AG09319 (cell line): ENCODE measurements at regions not wholly inside any gene's neighbourhood (a gene's known extent, or its start where the extent isn't known, plus 50 kb on each side); places are given as distances from the start of the nearest gene placed in this dataset.

Experiments used
- DNase-seq: peaks from one replicate; pipeline ENCODE4 v3.0.0-alpha.2; 2010; ENCODE audit warnings: low read depth; ENCODE audit errors: extremely low read depth
- TF ChIP-seq, protein P1 (sequence below): IDR thresholded peaks from 2 replicates; pipeline ENCODE4 v1.5.1; 2011; ENCODE audit warnings: low read depth, mild to moderate bottlenecking, inconsistent platforms, low read length, moderate library complexity

DNA sequence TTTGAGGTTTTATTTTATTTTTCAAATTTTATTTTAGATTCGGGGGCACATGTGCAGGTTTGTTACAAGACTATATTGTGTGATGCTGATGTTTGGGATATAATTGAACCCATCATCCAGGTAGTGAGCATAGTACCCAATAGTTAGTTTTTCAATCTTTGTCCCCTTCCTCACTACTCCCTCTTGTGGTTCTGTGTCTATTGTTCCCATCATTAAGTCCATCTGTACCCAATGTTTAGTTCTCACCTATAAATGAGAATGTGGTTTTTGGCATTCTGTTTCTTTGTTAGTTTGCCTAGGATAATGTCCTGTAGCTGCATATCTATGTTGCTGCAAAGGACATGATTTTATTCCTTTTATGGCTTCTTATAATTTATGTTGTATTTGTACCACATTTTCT lies 767.2 kb upstream of the ADGRL3 start:
- TF ChIP-seq, protein P1, sequence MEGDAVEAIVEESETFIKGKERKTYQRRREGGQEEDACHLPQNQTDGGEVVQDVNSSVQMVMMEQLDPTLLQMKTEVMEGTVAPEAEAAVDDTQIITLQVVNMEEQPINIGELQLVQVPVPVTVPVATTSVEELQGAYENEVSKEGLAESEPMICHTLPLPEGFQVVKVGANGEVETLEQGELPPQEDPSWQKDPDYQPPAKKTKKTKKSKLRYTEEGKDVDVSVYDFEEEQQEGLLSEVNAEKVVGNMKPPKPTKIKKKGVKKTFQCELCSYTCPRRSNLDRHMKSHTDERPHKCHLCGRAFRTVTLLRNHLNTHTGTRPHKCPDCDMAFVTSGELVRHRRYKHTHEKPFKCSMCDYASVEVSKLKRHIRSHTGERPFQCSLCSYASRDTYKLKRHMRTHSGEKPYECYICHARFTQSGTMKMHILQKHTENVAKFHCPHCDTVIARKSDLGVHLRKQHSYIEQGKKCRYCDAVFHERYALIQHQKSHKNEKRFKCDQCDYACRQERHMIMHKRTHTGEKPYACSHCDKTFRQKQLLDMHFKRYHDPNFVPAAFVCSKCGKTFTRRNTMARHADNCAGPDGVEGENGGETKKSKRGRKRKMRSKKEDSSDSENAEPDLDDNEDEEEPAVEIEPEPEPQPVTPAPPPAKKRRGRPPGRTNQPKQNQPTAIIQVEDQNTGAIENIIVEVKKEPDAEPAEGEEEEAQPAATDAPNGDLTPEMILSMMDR = no peak
- DNase-seq = no peak

DNA sequence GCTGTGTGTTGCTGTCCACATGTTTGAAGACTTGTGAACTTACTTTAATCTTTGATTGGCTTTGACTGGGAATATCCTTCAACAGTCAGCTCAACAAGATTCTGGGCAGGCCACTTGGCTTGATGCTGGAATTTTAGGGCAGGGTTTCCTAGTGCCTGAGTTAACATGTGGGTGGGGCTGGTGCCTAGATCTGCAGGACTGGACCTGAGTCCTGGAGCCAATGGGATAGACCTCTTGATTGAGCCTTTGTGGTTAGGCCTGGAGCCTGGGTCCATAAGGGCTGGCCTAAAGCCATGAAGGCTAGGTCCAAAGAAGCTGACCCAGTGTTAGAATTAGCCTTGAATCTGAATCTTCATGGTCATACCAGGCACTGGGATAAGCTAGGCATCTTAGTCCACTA lies 757.1 kb upstream of the ADGRL3 start:
- TF ChIP-seq, protein P1 = no peak
- no peak for DNase-seq

DNA sequence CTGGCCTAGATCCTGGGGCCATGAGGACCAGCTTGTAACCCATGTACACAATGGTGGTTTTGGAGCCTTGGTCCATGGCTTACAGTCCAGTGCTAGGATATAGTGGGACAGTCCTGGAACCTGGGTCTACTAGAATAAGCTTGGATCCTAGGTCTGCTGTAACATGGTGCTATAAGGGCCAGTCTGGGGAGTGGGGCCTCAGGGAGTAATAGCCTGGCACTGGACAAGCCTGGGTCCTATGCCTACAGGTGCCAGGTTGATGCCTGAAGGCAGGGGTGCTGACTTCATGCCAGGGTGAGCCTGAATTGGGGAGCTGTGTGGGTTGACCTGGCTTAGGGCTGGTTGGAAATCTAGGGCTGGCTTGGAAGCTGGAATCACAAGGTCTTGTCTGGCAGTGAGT lies 756.3 kb upstream of the ADGRL3 start:
- DNase-seq = no peak
- TF ChIP-seq, protein P1 = no peak

DNA sequence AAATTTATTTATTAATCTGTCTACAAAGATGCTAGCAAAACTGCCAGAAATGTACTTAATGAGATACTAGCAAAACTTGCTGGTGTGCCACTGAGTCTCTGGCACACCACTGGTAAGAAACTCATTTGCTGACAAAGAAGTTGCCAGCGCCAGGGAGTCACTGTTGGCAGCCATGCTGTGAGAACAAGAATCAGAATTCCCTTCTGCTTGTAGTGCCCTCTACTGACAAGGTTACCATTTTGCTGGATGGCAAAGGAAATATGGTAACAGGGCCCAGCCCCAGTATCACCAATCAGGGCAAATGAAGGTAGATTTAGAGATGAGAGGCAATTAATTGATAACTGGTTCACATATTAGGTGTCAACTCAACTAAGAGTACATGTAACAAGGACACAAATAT lies 750.1 kb upstream of the ADGRL3 start:
- TF ChIP-seq, protein P1 = no peak

DNA sequence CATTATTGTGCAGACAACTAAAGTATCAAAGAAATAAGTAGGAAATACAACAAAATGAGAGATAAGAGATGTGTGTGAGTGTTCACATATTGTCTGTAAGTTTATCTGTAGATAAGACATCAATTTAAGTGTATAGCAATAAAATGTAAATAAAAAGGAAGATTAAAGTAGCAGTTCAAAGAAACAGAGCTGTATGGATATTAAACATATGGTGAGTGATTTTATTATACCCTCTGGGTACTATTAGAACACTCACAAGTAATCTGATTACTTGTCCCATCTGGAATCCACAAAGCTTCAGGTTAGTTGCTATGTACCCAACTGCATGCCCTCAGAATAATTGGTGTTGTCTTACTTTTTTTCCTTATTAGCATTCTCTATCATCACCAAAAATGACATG lies 747.9 kb upstream of the ADGRL3 start:
- DNase-seq = no peak
- TF ChIP-seq, protein P1 = no peak

More for the DNA sequence above, 750.1 kb upstream of the ADGRL3 start:
- DNase-seq = no peak

DNA sequence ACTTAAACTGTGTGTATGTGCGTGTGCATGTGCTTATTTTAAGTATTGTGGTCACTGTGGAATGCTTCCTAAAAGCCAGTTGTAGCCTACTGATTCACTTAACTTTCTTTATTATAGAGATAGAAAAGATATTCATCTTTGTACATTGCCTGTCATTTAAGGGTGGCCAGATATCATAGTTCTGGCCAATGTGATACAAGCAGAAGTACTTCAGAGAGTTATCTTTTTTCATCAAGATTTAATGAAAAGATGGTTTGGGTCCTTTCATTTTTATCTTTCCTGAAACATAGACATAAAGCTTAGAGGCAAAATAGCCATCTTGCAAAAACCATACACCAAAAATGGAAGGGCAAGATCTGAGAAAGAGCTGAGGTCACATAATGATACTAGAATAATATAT lies 744.7 kb upstream of the ADGRL3 start:
- TF ChIP-seq, protein P1 = no peak
- no peak for DNase-seq

DNA sequence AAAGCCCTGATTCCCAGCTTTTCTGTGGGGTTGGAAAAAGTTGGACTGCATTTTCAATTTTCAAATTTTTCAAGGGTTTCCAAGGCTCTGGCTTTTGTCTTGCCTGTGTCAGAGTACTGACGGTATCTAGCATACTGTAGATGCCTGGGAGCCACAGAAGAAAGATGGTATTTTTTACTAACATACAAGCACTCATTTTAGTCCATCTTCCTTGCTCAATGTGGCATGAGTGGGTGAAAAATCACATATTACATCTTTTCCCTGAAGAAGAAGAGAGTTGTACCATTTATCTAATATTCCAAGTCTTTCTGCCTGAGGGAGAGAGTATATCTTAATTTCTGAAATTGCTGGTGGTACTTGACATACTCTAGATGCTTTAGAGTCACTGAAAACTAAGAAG lies 738.6 kb upstream of the ADGRL3 start:
- TF ChIP-seq, protein P1 = no peak
- DNase-seq = no peak
